GM21423 (cell line): ENCODE measurements at regions not wholly inside any gene's neighbourhood (a gene's known extent, or its start where the extent isn't known, plus 50 kb on each side); places are given as distances from the start of the nearest gene placed in this dataset.

Experiments used
- ATAC-seq: cut with Tn5 transposase; IDR thresholded peaks from one replicate; pipeline ENCODE4 v1.9.1; 2021; ENCODE audit warnings: mild to moderate bottlenecking, moderate library complexity; ENCODE audit not compliant: unreplicated experiment

DNA sequence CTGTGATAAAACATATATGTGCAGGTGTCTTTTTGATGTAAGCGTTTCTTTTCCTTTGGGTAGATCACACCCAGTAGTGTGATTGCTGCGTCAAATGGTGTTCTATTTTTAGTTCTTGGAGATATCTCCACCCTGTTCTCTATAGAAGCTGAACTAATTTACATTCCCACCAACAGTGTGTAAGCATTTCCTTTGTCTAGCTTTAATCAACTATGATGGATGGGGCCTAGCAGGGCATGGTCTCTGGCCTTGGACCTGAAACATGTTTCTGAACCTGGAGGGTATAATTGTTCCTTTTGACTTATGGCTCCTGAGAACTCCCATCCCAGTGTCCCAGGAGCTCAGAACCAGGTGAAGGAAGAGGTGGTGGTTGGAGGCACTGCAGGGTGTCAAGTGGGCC, 93.9 kb downstream of the HAPSTR1 start:
- ATAC-seq, result no peak

DNA sequence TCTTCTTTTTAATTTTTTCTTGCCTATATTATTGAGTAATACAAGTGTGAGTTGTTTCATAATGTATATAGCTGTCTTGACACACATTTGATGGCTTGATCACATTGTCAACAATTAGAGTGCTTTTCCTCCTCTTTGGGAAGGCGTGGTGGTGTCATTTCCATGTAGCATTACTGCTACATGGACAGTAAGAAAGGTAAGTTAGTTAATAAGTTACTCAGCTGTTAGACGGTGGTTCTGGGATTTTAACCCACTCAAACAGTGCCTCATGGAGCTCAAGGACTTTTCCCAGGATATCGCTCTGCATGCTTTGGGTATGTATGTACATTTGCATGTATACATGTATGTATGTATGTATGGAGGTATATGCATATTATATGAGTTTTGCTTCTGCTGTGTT, 94.6 kb downstream of the HAPSTR1 start:
- ATAC-seq, result no peak

DNA sequence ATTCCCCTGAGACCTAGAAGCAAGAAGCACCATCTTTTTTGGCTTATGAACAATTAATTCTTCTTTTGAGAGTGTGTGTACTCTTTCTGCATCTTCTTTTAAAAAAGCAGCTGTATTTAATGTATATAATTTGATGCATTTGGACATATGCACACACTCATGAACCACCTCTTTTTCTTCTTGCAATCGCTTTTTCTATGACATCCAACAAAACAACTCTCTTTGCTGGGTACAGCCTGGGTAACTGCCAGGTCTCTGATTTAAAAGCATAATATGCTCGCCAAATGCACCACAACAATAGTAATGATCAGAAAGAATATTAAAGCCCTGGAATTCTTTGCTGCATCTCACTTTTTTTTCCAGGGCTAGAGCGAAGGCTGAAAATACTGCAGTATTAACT, 97.3 kb downstream of the HAPSTR1 start:
- ATAC-seq, result no peak

- no peak for ATAC-seq
Measured at GRCh38 chr16:9191274-9191850, 99.9 kb downstream of the HAPSTR1 start.

- no peak for ATAC-seq
Measured at GRCh38 chr16:9192746-9193145, 101.3 kb downstream of the HAPSTR1 start.

GRCh38 chr16:9195287-9195686, 103.8 kb downstream of the HAPSTR1 start:
- ATAC-seq, result no peak

GRCh38 chr16:9197957-9198661, 106.7 kb downstream of the HAPSTR1 start:
- no peak for ATAC-seq

DNA sequence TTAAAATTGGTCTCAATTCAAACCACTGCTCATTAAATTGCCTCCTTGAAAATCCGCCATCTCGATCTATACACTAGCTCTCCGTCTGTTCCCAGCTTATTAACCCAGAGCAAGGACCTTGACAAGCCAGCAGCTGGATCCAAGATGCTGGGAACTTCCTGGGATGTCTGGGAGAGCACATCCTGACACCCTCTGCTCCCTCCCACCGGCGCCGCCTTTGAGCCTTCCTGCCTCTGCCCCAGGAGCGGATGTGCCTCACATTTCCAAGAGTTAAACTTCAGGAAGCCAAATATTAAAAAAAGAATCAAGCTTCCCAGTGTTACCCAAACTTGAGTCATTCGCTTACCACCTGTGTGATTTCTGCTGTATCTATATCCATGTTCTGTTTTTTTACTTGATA, 107.9 kb downstream of the HAPSTR1 start:
- no peak for ATAC-seq

- ATAC-seq, result no peak
Measured at GRCh38 chr16:9199751-9200150, 108.3 kb downstream of the HAPSTR1 start.

DNA sequence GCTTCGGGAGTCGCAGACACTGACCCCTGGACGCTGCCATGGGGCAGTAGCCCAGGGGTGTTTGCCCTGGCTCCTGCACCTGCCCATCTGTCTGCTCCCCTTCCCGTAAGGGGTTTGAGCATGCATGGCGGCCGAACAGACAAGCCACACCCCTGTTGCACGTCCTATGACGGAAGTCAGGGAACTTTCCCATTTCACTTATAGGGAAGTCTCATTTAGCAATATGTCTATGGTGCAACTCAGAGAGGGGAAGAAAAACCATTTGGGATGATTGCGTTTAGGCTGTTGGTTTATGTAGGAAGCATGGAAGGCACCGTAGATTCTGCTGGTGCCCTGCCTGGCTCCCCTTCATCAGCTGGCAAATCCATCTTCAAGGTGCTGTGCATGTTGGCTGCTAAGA, 112.5 kb downstream of the HAPSTR1 start:
- ATAC-seq, result no peak

- no peak for ATAC-seq
Measured at GRCh38 chr16:9205661-9206060, 114.2 kb downstream of the HAPSTR1 start.

DNA sequence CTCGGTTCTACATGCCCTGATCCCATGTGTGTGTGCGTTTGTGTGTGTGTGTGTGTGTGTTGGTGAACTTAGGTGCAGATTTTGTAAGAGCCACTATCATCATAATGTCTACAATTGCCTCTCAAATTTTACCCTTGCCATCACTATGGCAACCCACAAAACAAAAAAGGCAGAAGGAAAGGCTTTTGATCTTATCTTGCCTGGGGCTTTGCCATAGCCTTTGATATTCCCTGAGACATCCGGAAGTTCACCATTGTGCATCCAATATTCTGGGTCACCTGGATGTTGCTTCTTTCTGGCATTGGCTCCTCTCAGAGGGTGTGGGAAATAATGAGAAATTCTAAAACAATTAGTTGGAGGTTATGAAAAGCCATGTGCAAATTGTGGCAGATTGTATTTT, 114.7 kb downstream of the HAPSTR1 start:
- ATAC-seq, result no peak

DNA sequence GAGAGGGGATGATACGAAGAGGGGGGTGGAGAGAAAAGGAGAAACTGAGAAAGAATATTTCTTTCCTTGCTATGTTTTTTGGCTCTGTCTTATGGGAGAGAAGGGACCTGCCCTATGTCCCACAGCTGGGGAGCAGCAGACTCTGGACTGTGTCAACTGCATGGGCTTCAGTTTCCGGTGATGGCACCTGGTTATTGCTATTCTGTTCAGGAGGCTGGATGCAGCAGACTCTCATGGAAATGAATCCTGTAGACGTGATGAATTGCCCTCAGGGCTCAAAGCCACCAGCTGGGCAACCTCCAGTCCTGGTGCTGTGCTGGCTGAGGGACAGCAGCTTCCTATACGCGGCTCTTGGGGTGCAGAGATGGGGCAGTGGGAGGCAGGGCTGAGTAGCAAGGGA, 121.2 kb downstream of the HAPSTR1 start:
- no peak for ATAC-seq

DNA sequence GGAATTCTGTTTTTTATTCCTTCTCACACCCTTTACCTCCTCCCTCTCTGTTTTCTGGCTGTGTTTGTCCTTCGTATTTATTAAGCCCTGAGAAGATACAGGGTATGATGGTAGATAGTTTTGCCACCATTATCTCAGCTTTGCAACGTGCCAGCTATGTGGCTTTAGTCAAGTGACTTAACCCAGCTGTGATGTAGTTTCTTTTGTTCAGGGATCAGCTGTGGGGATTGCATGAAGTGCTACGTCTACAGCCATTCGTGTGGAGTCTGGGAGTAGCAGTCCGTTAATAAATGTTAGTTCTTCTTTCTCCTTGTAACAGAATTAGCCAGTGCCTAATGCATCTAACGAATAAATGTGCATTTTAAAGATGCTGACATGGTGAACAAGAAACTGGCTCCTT, 128.4 kb downstream of the HAPSTR1 start:
- ATAC-seq, result no peak

GRCh38 chr16:9225527-9226316, 134.3 kb downstream of the HAPSTR1 start:
- ATAC-seq, result no peak

DNA sequence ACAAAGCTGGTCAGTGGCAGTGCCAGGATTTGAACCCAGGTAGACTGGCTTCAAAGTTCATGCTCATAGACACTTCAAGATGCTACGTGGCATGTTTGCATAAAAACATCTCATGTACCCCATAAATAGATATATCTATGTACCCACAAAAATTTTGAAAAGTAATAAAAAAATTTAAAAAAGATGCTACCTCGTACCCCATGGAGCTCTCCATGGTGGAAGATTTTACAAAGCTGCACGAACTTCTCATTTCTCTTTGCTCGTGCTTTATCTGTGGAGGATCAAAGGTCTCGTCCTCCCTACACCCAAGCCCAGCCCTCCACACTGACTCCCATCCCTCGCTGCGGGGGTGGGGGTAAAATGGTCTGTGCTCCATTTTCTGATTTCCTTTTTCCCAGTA, 135.5 kb downstream of the HAPSTR1 start:
- ATAC-seq, result no peak

GRCh38 chr16:9231039-9231438, 139.6 kb downstream of the HAPSTR1 start:
- no peak for ATAC-seq

DNA sequence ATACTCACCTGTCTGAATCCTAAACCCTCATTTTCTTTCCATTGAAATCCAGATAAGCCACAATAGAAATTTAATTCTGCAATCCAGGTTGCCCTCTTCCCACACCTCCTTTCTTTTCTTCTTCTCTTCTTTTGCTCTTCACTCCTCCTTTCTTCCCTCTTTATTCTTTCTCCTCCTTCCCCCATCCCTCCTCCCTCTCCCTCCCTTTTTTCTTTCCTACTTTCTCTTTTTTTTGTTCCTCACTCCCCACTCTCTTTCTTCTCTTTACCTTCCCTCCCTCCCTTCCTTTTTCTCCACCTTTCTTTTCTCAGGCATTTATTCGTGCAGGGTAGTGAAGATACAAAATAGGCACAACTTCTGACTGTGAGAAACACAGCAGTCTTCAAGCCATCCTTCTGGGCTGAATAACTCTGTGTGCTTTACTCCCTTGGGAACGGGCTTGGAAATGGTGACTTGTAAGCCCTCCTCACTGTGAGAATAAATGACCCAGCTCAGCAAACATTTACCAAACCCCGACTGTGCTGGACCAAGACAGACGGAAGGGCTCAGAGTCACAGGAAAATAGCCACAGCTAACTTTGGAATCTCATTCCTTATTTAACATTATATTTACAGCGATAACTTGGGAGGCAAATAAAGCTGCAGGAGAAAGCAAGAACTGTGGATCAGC, 140.8 kb downstream of the HAPSTR1 start:
- no peak for ATAC-seq

DNA sequence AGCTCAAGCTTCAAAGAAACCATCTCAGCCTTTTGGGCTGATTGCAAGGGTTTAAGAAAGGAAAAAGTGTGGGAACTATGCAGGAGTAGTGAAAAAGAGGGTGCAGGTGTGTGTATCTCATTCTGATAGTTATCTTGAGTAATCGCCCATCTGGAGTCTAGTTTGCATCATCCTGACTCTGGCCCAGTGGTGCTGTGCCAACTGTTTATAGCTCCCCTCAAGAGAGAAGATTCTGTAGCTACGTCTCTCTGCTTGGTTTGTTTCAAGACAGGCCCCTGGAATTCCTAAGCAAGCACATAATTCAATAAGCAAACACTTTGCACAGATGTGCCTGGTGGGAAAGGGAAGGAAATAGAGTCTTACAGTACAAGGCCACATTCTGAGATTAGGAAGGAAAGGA, 144.4 kb downstream of the HAPSTR1 start:
- ATAC-seq, result no peak

- ATAC-seq, result no peak
Measured at GRCh38 chr16:9236319-9236718, 144.9 kb downstream of the HAPSTR1 start.

DNA sequence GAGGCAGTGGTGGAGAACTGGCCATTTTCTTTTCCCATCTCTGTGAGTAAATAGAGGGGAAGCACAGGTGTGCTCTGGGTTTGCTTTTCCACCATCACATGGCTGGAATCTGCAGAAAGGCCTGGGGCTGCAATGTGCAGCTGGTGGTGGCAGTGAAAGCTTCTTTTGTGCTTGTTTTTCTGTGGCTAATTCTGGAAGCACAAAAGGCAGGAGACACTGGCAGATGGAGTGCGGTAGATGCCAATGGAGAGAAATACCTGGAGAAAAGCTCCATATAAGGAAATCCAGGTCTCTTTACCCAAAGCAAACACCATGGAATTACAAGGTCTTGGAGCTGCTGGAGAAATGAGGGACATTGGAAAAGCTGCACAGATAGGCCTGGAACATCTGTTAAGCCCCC, 146.9 kb downstream of the HAPSTR1 start:
- no peak for ATAC-seq

DNA sequence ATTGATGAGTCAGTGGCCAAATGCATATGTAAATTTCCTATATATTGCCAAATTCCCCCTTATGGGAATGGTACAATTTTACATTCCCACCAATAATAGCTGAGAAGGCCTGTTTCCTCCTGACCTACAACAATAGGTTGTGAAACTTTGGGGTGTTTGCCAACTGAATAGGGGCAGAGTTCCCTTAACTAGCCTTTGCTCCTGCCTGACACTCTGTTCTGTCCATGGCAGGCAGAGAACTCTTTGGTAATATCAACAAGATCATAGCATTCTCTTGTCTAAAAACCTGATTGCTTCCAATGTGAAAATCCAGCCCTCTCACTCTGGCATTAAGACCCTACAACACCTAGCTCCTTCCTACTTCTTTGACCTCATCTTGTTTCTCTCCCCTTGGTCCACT, 149.7 kb downstream of the HAPSTR1 start:
- no peak for ATAC-seq
